ENCODE measurements at regions not wholly inside any gene's neighbourhood (a gene's known extent, or its start where the extent isn't known, plus 50 kb on each side); places are given as distances from the start of the nearest gene placed in this dataset.

GRCh38 chr2:8159966-8160603, 521.8 kb upstream of the ID2 start:
- no peak for DNase-seq
- Histone ChIP-seq H3K27me3 (no peaks in the 10 kb centered on the region), H3K27ac (no peak overlapping the region), H3K9me3 (replicated peaks in 1 of 3) (no peaks in the 10 kb centered on the region), H3K4me1 (replicated peaks in 1 of 2) (no peaks in the 10 kb centered on the region), H3K36me3 (replicated peaks in 1 of 2) (no peaks in the 10 kb centered on the region), H3K4me3 (no peak overlapping the region)
- intact Hi-C loops (cut with DNase I), result no loop called here
- WGBS, 4 donors, result 75 to 84% (median 79%) methylated on average over 4 of the region's 4 CpGs
- TF ChIP-seq, protein P1, sequence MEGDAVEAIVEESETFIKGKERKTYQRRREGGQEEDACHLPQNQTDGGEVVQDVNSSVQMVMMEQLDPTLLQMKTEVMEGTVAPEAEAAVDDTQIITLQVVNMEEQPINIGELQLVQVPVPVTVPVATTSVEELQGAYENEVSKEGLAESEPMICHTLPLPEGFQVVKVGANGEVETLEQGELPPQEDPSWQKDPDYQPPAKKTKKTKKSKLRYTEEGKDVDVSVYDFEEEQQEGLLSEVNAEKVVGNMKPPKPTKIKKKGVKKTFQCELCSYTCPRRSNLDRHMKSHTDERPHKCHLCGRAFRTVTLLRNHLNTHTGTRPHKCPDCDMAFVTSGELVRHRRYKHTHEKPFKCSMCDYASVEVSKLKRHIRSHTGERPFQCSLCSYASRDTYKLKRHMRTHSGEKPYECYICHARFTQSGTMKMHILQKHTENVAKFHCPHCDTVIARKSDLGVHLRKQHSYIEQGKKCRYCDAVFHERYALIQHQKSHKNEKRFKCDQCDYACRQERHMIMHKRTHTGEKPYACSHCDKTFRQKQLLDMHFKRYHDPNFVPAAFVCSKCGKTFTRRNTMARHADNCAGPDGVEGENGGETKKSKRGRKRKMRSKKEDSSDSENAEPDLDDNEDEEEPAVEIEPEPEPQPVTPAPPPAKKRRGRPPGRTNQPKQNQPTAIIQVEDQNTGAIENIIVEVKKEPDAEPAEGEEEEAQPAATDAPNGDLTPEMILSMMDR (IDR thresholded peaks at IDR 0.05), result no peak
- TF ChIP-seq POLR2A (IDR thresholded peaks at IDR 0.05), result no peak

GRCh38 chr2:8160959-8161358, 520.9 kb upstream of the ID2 start:
- Histone ChIP-seq H3K4me3 (no peak overlapping the region), H3K9me3 (replicated peaks in 1 of 3) (no peaks in the 10 kb centered on the region), H3K27ac (no peak overlapping the region), H3K36me3 (replicated peaks in 1 of 2) (no peaks in the 10 kb centered on the region), H3K27me3 (no peaks in the 10 kb centered on the region), H3K4me1 (replicated peaks in 1 of 2) (no peaks in the 10 kb centered on the region)
- no peak for DNase-seq
- WGBS, 4 donors, result 92 to 95% (median 95%) methylated on average over 8 to 13 of the region's 13 CpGs
- intact Hi-C loops (cut with DNase I), result no loop called here
- no peak for TF ChIP-seq POLR2A (IDR thresholded peaks at IDR 0.05)
- TF ChIP-seq, protein P1 (IDR thresholded peaks at IDR 0.05), result no peak

- no peak overlapping the region for H3K4me3 ChIP-seq
- no peak overlapping the region for H3K27ac ChIP-seq
- no peaks in the 10 kb centered on the region for H3K9me3 ChIP-seq (replicated peaks in 1 of 3)
- H3K27me3 ChIP-seq, result no peaks in the 10 kb centered on the region
- no peaks in the 10 kb centered on the region for H3K36me3 ChIP-seq (replicated peaks in 1 of 2)
- peak in 1 of 7 donors; percentile 52 for DNase-seq
- intact Hi-C loops (cut with DNase I), result no loop called here
- no peaks in the 10 kb centered on the region for H3K4me1 ChIP-seq (replicated peaks in 1 of 2)
- TF ChIP-seq POLR2A (IDR thresholded peaks at IDR 0.05), result no peak
- WGBS, 4 donors, result 70 to 80% (median 73%) methylated on average over 17 of the region's 17 CpGs
Measured at GRCh38 chr2:8162552-8162951, 519.3 kb upstream of the ID2 start.

DNA sequence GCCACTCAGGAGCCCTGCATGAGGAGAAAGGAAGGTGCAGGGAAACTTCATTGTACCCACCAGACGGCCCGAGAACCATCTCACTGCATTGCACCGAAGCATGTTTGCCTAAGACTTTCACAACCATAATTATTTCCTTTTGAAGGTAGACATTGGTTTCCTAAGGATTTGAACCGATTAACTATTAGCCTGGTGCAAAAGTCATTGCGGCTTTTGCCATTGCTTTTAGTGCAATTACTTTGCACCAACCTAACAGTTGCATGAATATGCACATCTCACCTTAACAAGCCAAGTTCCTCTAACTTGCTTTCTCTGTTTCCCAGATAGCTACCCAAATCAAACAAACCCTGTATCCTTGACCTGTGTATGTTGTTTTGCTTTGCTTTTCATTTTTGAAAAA, 516.3 kb upstream of the ID2 start:
- Histone ChIP-seq H3K36me3 (replicated peaks in 1 of 2) (no peaks in the 10 kb centered on the region), H3K4me1 (replicated peaks in 1 of 2) (peaks cover 0 to 5% of the 10 kb centered on the region in 2 donors), H3K27ac (no peak overlapping the region), H3K27me3 (no peaks in the 10 kb centered on the region), H3K9me3 (replicated peaks in 1 of 3) (no peaks in the 10 kb centered on the region), H3K4me3 (no peak overlapping the region)
- intact Hi-C loops (cut with DNase I), result no loop called here
- DNase-seq, result no peak
- WGBS, 4 donors, result 93 to 98% (median 94%) methylated on average over 5 of the region's 5 CpGs
- TF ChIP-seq POLR2A (IDR thresholded peaks at IDR 0.05), result no peak
- TF ChIP-seq, protein P1 (IDR thresholded peaks at IDR 0.05), result no peak

Data from adrenal gland (tissue), 9 donors.